ENCODE measurements at regions not wholly inside any gene's neighbourhood (a gene's known extent, or its start where the extent isn't known, plus 50 kb on each side); places are given as distances from the start of the nearest gene placed in this dataset.

- no peak for TF ChIP-seq CTCF (conservative IDR thresholded peaks at IDR 0.05; ENCODE audit: low read length)
- no peak for DNase-seq (ENCODE audit: low read depth)
- H3K4me3 ChIP-seq (ENCODE audit: low read length) = no peak overlapping the region
Observed at GRCh38 chr7:94169682-94170081, 165.5 kb upstream of the BET1 start.

GRCh38 chr7:94170836-94171235, 166.7 kb upstream of the BET1 start:
- no peak for DNase-seq (ENCODE audit: low read depth)
- no peak for TF ChIP-seq CTCF (conservative IDR thresholded peaks at IDR 0.05; ENCODE audit: low read length)
- H3K4me3 ChIP-seq (ENCODE audit: low read length) = no peak overlapping the region

- no peak for TF ChIP-seq CTCF (conservative IDR thresholded peaks at IDR 0.05; ENCODE audit: low read length)
- no peak for DNase-seq (ENCODE audit: low read depth)
- no peak overlapping the region for H3K4me3 ChIP-seq (ENCODE audit: low read length)
Observed at GRCh38 chr7:94173436-94173835, 169.3 kb upstream of the BET1 start.

- no peak overlapping the region for H3K4me3 ChIP-seq (ENCODE audit: low read length)
- no peak for DNase-seq (ENCODE audit: low read depth)
- no peak for TF ChIP-seq CTCF (conservative IDR thresholded peaks at IDR 0.05; ENCODE audit: low read length)
Observed at GRCh38 chr7:94174375-94174774, 170.2 kb upstream of the BET1 start.

- H3K4me3 ChIP-seq (ENCODE audit: low read length) = no peak overlapping the region
- no peak for TF ChIP-seq CTCF (conservative IDR thresholded peaks at IDR 0.05; ENCODE audit: low read length)
- no peak for DNase-seq (ENCODE audit: low read depth)
Observed at GRCh38 chr7:94174956-94175355, 170.8 kb upstream of the BET1 start.

GRCh38 chr7:94176694-94177200, 172.6 kb upstream of the BET1 start:
- DNase-seq (ENCODE audit: low read depth) = no peak
- TF ChIP-seq CTCF (conservative IDR thresholded peaks at IDR 0.05; ENCODE audit: low read length) = no peak
- no peak overlapping the region for H3K4me3 ChIP-seq (ENCODE audit: low read length)

GRCh38 chr7:94177441-94177840, 173.3 kb upstream of the BET1 start:
- H3K4me3 ChIP-seq (ENCODE audit: low read length) = no peak overlapping the region
- no peak for TF ChIP-seq CTCF (conservative IDR thresholded peaks at IDR 0.05; ENCODE audit: low read length)
- DNase-seq (ENCODE audit: low read depth) = no peak

Data from AG10803 (cell line).